Endothelial cell of umbilical vein (primary cell): ENCODE measurements at regions not wholly inside any gene's neighbourhood (a gene's known extent, or its start where the extent isn't known, plus 50 kb on each side); places are given as distances from the start of the nearest gene placed in this dataset.

Experiments
- BruUV-seq: library from RNA; stranded (reverse); fragments of 400-500 nt; replicated peaks from 2 replicates; lab custom pipeline; 2021; lab: Mats Ljungman, UMichigan
- CTCF ChIA-PET: fragments of 300-600, 350-600 bp; sonication (Branson Sonifier 250); formaldehyde crosslinking; loops from one replicate; lab custom pipeline; 2021; ENCODE audit warnings: antibody characterized with exemption, inconsistent platforms; lab: Charles Lee
- POLR2A ChIA-PET: fragments of 300-600, 350-600 bp; sonication (Branson Sonifier 250); formaldehyde crosslinking; loops from one replicate; lab custom pipeline; 2021; ENCODE audit warnings: antibody characterized with exemption, inconsistent platforms; lab: Charles Lee
- DNase-seq: peaks from one replicate; pipeline ENCODE4 v3.0.0-alpha.2; 2011; ENCODE audit warnings: low read depth, low spot score
- FAIRE-seq: peaks from 2 replicates; lab custom pipeline; 2011; peaks lifted over from hg19 to GRCh38; lab: Jason Lieb, UNC
- H2AFZ ChIP-seq: 2 replicates; pipeline ENCODE4 v1.6.0; 2012; ENCODE audit warnings: low read depth, low read length, control low read depth, inconsistent platforms
- H3K27ac ChIP-seq: 2 replicates; pipeline ENCODE4 v1.5.1; 2011; ENCODE audit warnings: low read depth, mild to moderate bottlenecking, control low read depth, low read length, moderate library complexity; ENCODE audit not compliant: insufficient read depth
- H3K27me3 ChIP-seq, 2 experiments: 2 replicates each; pipeline versions ENCODE4 v1.6.0 to v1.6.1; 2011; ENCODE audit warnings: low read length in 2 of 2, mixed read lengths in 1 of 2; ENCODE audit not compliant: control insufficient read depth in 2 of 2, insufficient read depth in 2 of 2
- H3K36me3 ChIP-seq, 2 experiments: 2 replicates in 1 of 2; 3 replicates in 1 of 2; pipeline ENCODE4 v1.5.1; 2011; ENCODE audit warnings: low read length in 2 of 2, mild to moderate bottlenecking in 1 of 2, moderate library complexity in 1 of 2; ENCODE audit not compliant: control insufficient read depth in 2 of 2, insufficient read depth in 2 of 2; ENCODE audit errors: extremely low read depth in 1 of 2
- H3K4me1 ChIP-seq: 3 replicates; pipeline ENCODE4 v1.5.1; 2011; ENCODE audit warnings: mild to moderate bottlenecking, low read length; ENCODE audit not compliant: control insufficient read depth, insufficient read depth; ENCODE audit errors: extremely low read depth
- H3K4me2 ChIP-seq: 2 replicates; pipeline ENCODE4 v1.6.1; 2011; ENCODE audit warnings: low read length, control low read depth, mixed read lengths; ENCODE audit not compliant: insufficient read depth
- H3K4me3 ChIP-seq, 3 experiments: fragments of 200-600 bp in 1 of 3; sonication (generic), shearing (Covaris generic) in 1 of 3; replicated peaks in 1 of 3; 2 replicates each; pipeline ENCODE4 v1.5.1; 2011 to 2016; ENCODE audit warnings: control low read depth in 3 of 3, low read length in 3 of 3, mild to moderate bottlenecking in 2 of 3, inconsistent platforms in 1 of 3, low read depth in 1 of 3, moderate library complexity in 1 of 3; ENCODE audit not compliant: insufficient read depth in 1 of 3
- H3K79me2 ChIP-seq: 2 replicates; pipeline ENCODE4 v1.6.0; 2012; ENCODE audit warnings: low read length, inconsistent platforms; ENCODE audit not compliant: control insufficient read depth, insufficient read depth
- H3K9ac ChIP-seq: replicated peaks from 2 replicates; pipeline ENCODE3; 2011; ENCODE audit warnings: low read length, control low read depth; ENCODE audit not compliant: insufficient read depth; ENCODE audit errors: extremely low read depth
- H3K9me1 ChIP-seq: replicated peaks from 3 replicates; pipeline ENCODE4 v1.6.0; 2011; ENCODE audit warnings: mild to moderate bottlenecking, low read length; ENCODE audit not compliant: control insufficient read depth, insufficient read depth; ENCODE audit errors: extremely low read depth
- H3K9me3 ChIP-seq: replicated peaks from 2 replicates; pipeline ENCODE4 v1.5.1; 2012; ENCODE audit warnings: low read length, inconsistent platforms; ENCODE audit not compliant: control insufficient read depth, insufficient read depth
- H4K20me1 ChIP-seq: replicated peaks from 2 replicates; pipeline ENCODE3; 2011; ENCODE audit warnings: mild to moderate bottlenecking, low read length; ENCODE audit not compliant: control insufficient read depth, insufficient read depth; ENCODE audit errors: extremely low read depth
- CTCF ChIP-seq, 2 donors: IDR thresholded peaks; 1 replicate in 1 of 2; 2 replicates in 1 of 2; pipeline ENCODE4 v1.5.1; 2011; ENCODE audit warnings: low read length in 2 of 2, mild to moderate bottlenecking in 2 of 2, moderate library complexity in 2 of 2, control low read depth in 1 of 2, inconsistent platforms in 1 of 2, low read depth in 1 of 2; ENCODE audit not compliant: insufficient read depth in 1 of 2; ENCODE audit errors: extremely low read depth in 1 of 2
- EZH2 ChIP-seq: IDR thresholded peaks from 2 replicates; pipeline ENCODE4 v1.6.1; 2012; ENCODE audit warnings: borderline replicate concordance, low read depth, mild to moderate bottlenecking, moderate library complexity, low read length, inconsistent platforms; ENCODE audit not compliant: severe bottlenecking
- FOS ChIP-seq: IDR thresholded peaks from 2 replicates; pipeline ENCODE4 v1.6.1; 2011; ENCODE audit warnings: mild to moderate bottlenecking, low read length, moderate library complexity, borderline replicate concordance; ENCODE audit not compliant: insufficient read depth
- GATA2 ChIP-seq: IDR thresholded peaks from 2 replicates; pipeline ENCODE4 v1.7.0; 2011; ENCODE audit warnings: low read depth, mild to moderate bottlenecking, moderate library complexity, mixed read lengths, low read length; ENCODE audit not compliant: insufficient read length, insufficient read depth
- JUN ChIP-seq: IDR thresholded peaks from 2 replicates; pipeline ENCODE4 v1.6.1; 2011; ENCODE audit warnings: borderline replicate concordance, low read depth; ENCODE audit not compliant: insufficient read length, insufficient read depth
- MAX ChIP-seq: IDR thresholded peaks from 2 replicates; pipeline ENCODE4 v1.6.1; 2011; ENCODE audit not compliant: insufficient read depth, insufficient read length
- MYC ChIP-seq: IDR thresholded peaks from one replicate; pipeline ENCODE4 v1.6.1; 2011; ENCODE audit warnings: mild to moderate bottlenecking, low read depth, low read length
- POLR2A ChIP-seq: IDR thresholded peaks from 2 replicates; pipeline ENCODE4 v1.6.1; 2012; ENCODE audit warnings: low read depth, mild to moderate bottlenecking, control low read depth, low read length
- POLR2AphosphoS5 ChIP-seq: IDR thresholded peaks from 2 replicates; pipeline ENCODE4 v1.6.1; 2012; ENCODE audit warnings: low read depth, mild to moderate bottlenecking, control low read depth, low read length, moderate library complexity; ENCODE audit not compliant: insufficient read depth
- dilution Hi-C: fragments of 300-500 bp; cut with MboI; formaldehyde crosslinking; loops from one replicate; pipeline ENCODE4 v1.15.0; 2019; ENCODE audit warnings: low sequenced_read_pairs; ENCODE audit not compliant: extremely low pct_ligation_motif_present
- intact Hi-C: fragments of 100-400 bp; cut with micrococcal nuclease; formaldehyde crosslinking; loops from one replicate; pipeline ENCODE4 v1.10.0; 2022

DNA sequence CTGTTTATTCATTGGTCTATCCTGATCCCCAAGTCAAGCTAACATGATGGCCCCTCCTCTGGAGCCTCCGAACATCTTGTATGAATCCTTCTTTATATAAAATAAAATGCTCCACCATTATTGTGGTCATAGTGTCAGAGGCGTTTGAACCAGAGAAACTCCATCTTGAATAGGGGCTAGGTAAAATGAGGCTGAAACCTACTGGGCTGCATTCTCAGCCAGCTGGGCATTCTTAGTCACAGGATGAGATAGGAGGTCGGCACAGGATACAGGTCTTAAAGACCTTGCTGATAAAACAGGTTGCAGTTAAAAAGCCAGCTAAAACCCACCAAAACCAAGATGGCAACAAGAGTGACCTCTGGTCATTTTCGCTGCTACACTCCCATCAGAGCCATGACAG lies 905.8 kb upstream of the AUTS2 start:
- Histone ChIP-seq H3K9me3 (peaks cover 7% of the 10 kb centered on the region), H2AFZ (no peak overlapping the region), H3K27me3 (no peaks in the 10 kb centered on the region), H3K9me1 (no peaks in the 10 kb centered on the region), H3K4me2 (no peak overlapping the region), H3K4me1 (no peaks in the 10 kb centered on the region), H4K20me1 (no peaks in the 10 kb centered on the region), H3K36me3 (no peaks in the 10 kb centered on the region), H3K27ac (no peak overlapping the region), H3K9ac (no peak overlapping the region), H3K4me3 (no peak overlapping the region), H3K79me2 (no peaks in the 10 kb centered on the region)
- intact Hi-C loops: no loop called here
- FAIRE-seq (no peak), DNase-seq (no peak)
- ChIA-PET CTCF (no interaction called here), POLR2A (no interaction called here)
- no TSS peak for BruUV-seq
- dilution Hi-C loops: no loop called here
- TF ChIP-seq MAX: no peak
- TF ChIP-seq MYC: no peak
- TF ChIP-seq POLR2AphosphoS5: no peak
- TF ChIP-seq FOS: no peak
- no peak for TF ChIP-seq EZH2
- TF ChIP-seq POLR2A: no peak
- no peak for TF ChIP-seq CTCF (IDR thresholded peaks at IDR 0.05; ENCODE audit: extremely low read depth in 1 of 2, insufficient read depth in 1 of 2, low read depth in 1 of 2, low read length in 2 of 2)
- no peak for TF ChIP-seq JUN
- no peak for TF ChIP-seq GATA2
